ENCODE measurements at regions not wholly inside any gene's neighbourhood (a gene's known extent, or its start where the extent isn't known, plus 50 kb on each side); places are given as distances from the start of the nearest gene placed in this dataset.

DNA sequence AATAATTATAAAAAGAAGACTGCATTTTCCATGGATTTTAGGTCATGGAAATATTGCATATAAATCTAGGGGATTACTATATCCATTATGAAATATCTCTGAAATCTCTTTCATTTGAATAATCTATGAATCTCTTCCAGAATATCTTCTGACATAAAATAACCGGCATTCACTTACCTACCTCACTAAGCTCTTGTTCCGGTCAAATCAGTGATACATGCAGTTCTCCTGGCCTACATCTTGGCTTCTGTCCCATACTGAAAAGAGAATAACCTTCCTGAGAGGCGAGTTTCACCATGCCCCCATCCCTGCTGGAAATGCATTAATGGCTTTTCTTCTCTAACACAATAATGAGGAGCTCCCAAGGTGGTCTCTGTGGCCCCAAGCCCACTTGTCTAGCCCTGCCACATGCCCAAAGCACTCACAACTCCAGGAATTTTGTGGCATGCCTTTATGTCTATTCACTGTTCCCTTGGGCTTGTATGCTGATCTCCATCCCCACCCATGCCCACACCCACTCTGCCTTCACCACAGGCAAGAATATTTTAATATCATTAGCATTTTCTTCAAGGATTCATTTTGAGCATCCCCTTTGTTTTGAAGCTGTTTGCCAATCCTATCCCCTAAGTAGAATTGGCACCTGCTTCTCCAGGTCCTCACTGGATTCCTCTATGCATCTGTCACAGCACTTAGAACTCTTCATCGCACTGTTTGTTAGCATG lies 401.6 kb downstream of the COG6 start:
- H3K27ac ChIP-seq (ENCODE audit: low read depth, low read length) = no peak overlapping the region
- H3K4me1 ChIP-seq (ENCODE audit: control insufficient read depth, low read length) = peaks cover 3% of the 10 kb centered on the region
- H3F3A ChIP-seq (ENCODE audit: control insufficient read depth, insufficient read depth) = no peaks in the 10 kb centered on the region
- TF ChIP-seq, protein P1, sequence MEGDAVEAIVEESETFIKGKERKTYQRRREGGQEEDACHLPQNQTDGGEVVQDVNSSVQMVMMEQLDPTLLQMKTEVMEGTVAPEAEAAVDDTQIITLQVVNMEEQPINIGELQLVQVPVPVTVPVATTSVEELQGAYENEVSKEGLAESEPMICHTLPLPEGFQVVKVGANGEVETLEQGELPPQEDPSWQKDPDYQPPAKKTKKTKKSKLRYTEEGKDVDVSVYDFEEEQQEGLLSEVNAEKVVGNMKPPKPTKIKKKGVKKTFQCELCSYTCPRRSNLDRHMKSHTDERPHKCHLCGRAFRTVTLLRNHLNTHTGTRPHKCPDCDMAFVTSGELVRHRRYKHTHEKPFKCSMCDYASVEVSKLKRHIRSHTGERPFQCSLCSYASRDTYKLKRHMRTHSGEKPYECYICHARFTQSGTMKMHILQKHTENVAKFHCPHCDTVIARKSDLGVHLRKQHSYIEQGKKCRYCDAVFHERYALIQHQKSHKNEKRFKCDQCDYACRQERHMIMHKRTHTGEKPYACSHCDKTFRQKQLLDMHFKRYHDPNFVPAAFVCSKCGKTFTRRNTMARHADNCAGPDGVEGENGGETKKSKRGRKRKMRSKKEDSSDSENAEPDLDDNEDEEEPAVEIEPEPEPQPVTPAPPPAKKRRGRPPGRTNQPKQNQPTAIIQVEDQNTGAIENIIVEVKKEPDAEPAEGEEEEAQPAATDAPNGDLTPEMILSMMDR (IDR thresholded peaks at IDR 0.05; ENCODE audit: low read depth, low read length, poor library complexity, severe bottlenecking) = no peak
- TF ChIP-seq EZH2phosphoT487 (IDR thresholded peaks at IDR 0.05; ENCODE audit: borderline replicate concordance, low read length) = no peak
- H3K9me3 ChIP-seq (ENCODE audit: control insufficient read depth, insufficient read depth, low read length) = no peaks in the 10 kb centered on the region
- no peaks in the 10 kb centered on the region for H4K20me1 ChIP-seq (ENCODE audit: control insufficient read depth, insufficient read depth, low read depth, low read length)
- no peaks in the 10 kb centered on the region for H3K79me2 ChIP-seq (ENCODE audit: control insufficient read depth, low read length)
- H3K4me2 ChIP-seq (ENCODE audit: low read length) = no peak overlapping the region
- no peaks in the 10 kb centered on the region for H3K27me3 ChIP-seq (ENCODE audit: control insufficient read depth, low read length)
- no peak overlapping the region for H3K4me3 ChIP-seq (ENCODE audit: low read length)
- H3K9me2 ChIP-seq (replicated peaks; ENCODE audit: control insufficient read depth, low read length) = no peaks in the 10 kb centered on the region
- H3K36me3 ChIP-seq (ENCODE audit: control insufficient read depth, low read length) = no peaks in the 10 kb centered on the region

GRCh38 chr13:40058757-40059236 lies 403.3 kb downstream of the COG6 start:
- no peak overlapping the region for H3K4me2 ChIP-seq (ENCODE audit: low read length)
- H3K79me2 ChIP-seq (ENCODE audit: control insufficient read depth, low read length) = no peaks in the 10 kb centered on the region
- H3F3A ChIP-seq (ENCODE audit: control insufficient read depth, insufficient read depth) = no peaks in the 10 kb centered on the region
- peaks cover 9% of the 10 kb centered on the region for H3K4me1 ChIP-seq (ENCODE audit: control insufficient read depth, low read length)
- H3K9me2 ChIP-seq (replicated peaks; ENCODE audit: control insufficient read depth, low read length) = no peaks in the 10 kb centered on the region
- H3K4me3 ChIP-seq (ENCODE audit: low read length) = no peak overlapping the region
- H4K20me1 ChIP-seq (ENCODE audit: control insufficient read depth, insufficient read depth, low read depth, low read length) = no peaks in the 10 kb centered on the region
- no peaks in the 10 kb centered on the region for H3K9me3 ChIP-seq (ENCODE audit: control insufficient read depth, insufficient read depth, low read length)
- no peak overlapping the region for H3K27ac ChIP-seq (ENCODE audit: low read depth, low read length)
- H3K27me3 ChIP-seq (ENCODE audit: control insufficient read depth, low read length) = no peaks in the 10 kb centered on the region
- TF ChIP-seq, protein P1 (IDR thresholded peaks at IDR 0.05; ENCODE audit: low read depth, low read length, poor library complexity, severe bottlenecking) = no peak
- TF ChIP-seq EZH2phosphoT487 (IDR thresholded peaks at IDR 0.05; ENCODE audit: borderline replicate concordance, low read length) = no peak
- no peaks in the 10 kb centered on the region for H3K36me3 ChIP-seq (ENCODE audit: control insufficient read depth, low read length)

DNA sequence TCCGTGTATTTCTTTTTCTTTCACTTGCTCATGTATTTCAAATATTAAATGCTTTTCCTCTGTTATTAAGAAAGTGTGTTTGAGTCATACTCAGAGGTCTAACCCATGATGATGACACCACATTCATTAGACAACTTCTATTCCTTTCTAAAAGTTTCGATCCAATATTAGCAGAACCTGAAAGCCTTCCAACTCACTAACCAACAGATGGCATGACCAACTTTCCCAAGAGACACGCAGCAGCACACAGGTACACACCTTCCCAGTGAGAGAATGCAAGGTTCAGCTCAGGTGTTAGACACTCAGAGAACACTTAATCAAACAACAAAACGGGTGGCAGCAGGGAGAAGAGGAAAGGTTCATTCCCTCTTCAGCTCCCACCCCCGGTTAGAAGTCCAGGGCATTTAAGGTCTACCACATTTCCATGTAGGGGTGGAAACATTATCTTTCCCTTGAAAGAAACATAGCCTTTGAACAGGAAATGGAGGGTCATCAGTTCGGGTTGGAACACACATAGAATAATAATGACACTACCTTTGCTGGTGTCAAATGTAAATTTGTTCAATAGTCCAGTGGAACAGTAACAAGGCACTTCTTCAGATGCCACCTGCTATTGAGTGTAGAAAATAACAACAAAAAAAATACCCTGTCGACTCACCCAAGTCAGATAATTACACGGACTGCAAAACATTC lies 404.2 kb downstream of the COG6 start:
- H3K27me3 ChIP-seq (ENCODE audit: control insufficient read depth, low read length) = no peaks in the 10 kb centered on the region
- H3K27ac ChIP-seq (ENCODE audit: low read depth, low read length) = no peak overlapping the region
- no peaks in the 10 kb centered on the region for H3K9me2 ChIP-seq (replicated peaks; ENCODE audit: control insufficient read depth, low read length)
- H3K4me2 ChIP-seq (ENCODE audit: low read length) = no peak overlapping the region
- no peaks in the 10 kb centered on the region for H3K9me3 ChIP-seq (ENCODE audit: control insufficient read depth, insufficient read depth, low read length)
- H4K20me1 ChIP-seq (ENCODE audit: control insufficient read depth, insufficient read depth, low read depth, low read length) = no peaks in the 10 kb centered on the region
- H3K4me1 ChIP-seq (ENCODE audit: control insufficient read depth, low read length) = peaks cover 9% of the 10 kb centered on the region
- TF ChIP-seq, protein P1 (IDR thresholded peaks at IDR 0.05; ENCODE audit: low read depth, low read length, poor library complexity, severe bottlenecking) = no peak
- no peak for TF ChIP-seq EZH2phosphoT487 (IDR thresholded peaks at IDR 0.05; ENCODE audit: borderline replicate concordance, low read length)
- H3K79me2 ChIP-seq (ENCODE audit: control insufficient read depth, low read length) = no peaks in the 10 kb centered on the region
- H3F3A ChIP-seq (ENCODE audit: control insufficient read depth, insufficient read depth) = no peaks in the 10 kb centered on the region
- no peaks in the 10 kb centered on the region for H3K36me3 ChIP-seq (ENCODE audit: control insufficient read depth, low read length)
- H3K4me3 ChIP-seq (ENCODE audit: low read length) = no peak overlapping the region
